ENCODE measurements at regions not wholly inside any gene's neighbourhood (a gene's known extent, or its start where the extent isn't known, plus 50 kb on each side); places are given as distances from the start of the nearest gene placed in this dataset.
A peak's percentile ranks its signal among the peaks of the same experiment; 100 is the strongest.

GRCh38 chr13:111429064-111429558 lies 108.7 kb downstream of the TEX29 start:
- DNase-seq: no peak
- H3K36me3 ChIP-seq: no peaks in the 10 kb centered on the region
- intact Hi-C loops (cut with micrococcal nuclease): no loop called here
- peak; percentile 67 for TF ChIP-seq CTCF (IDR thresholded peaks at IDR 0.05; ENCODE audit: borderline replicate concordance)
- no peaks in the 10 kb centered on the region for H3K4me1 ChIP-seq
- H3K27me3 ChIP-seq (ENCODE audit: low read depth): peaks cover 70% of the 10 kb centered on the region
- no peaks in the 10 kb centered on the region for H3K9me3 ChIP-seq (replicated peaks)
- H3K4me3 ChIP-seq: peak overlapping the region; percentile 28
- H3K27ac ChIP-seq (replicated peaks): no peak overlapping the region

GRCh38 chr13:111431206-111431605 lies 110.8 kb downstream of the TEX29 start:
- no peak for TF ChIP-seq CTCF (IDR thresholded peaks at IDR 0.05; ENCODE audit: borderline replicate concordance)
- H3K36me3 ChIP-seq: no peaks in the 10 kb centered on the region
- peaks cover 65% of the 10 kb centered on the region for H3K27me3 ChIP-seq (ENCODE audit: low read depth)
- no peak overlapping the region for H3K27ac ChIP-seq (replicated peaks)
- intact Hi-C loops (cut with micrococcal nuclease): no loop called here
- H3K9me3 ChIP-seq (replicated peaks): no peaks in the 10 kb centered on the region
- H3K4me3 ChIP-seq: no peak overlapping the region
- H3K4me1 ChIP-seq: no peaks in the 10 kb centered on the region
- no peak for DNase-seq

GRCh38 chr13:111434578-111435159 lies 114.2 kb downstream of the TEX29 start:
- Histone ChIP-seq H3K4me1 (no peaks in the 10 kb centered on the region), H3K27ac (replicated peaks) (no peak overlapping the region), H3K9me3 (replicated peaks) (no peaks in the 10 kb centered on the region), H3K27me3 (ENCODE audit: low read depth) (peaks cover 57% of the 10 kb centered on the region), H3K4me3 (no peak overlapping the region), H3K36me3 (no peaks in the 10 kb centered on the region)
- no peak for TF ChIP-seq CTCF (IDR thresholded peaks at IDR 0.05; ENCODE audit: borderline replicate concordance)
- intact Hi-C loops (cut with micrococcal nuclease): no loop called here
- DNase-seq: no peak

- no peak for DNase-seq
- TF ChIP-seq CTCF (IDR thresholded peaks at IDR 0.05; ENCODE audit: borderline replicate concordance): no peak
- H3K36me3 ChIP-seq: no peaks in the 10 kb centered on the region
- no peak overlapping the region for H3K27ac ChIP-seq (replicated peaks)
- no peak overlapping the region for H3K4me3 ChIP-seq
- H3K4me1 ChIP-seq: no peaks in the 10 kb centered on the region
- intact Hi-C loops (cut with micrococcal nuclease): no loop called here
- no peaks in the 10 kb centered on the region for H3K9me3 ChIP-seq (replicated peaks)
- peaks cover 43% of the 10 kb centered on the region for H3K27me3 ChIP-seq (ENCODE audit: low read depth)
These were observed 116.0 kb downstream of the TEX29 start for GRCh38 chr13:111436446-111436845.

GRCh38 chr13:111437417-111437816 lies 117.0 kb downstream of the TEX29 start:
- no peak for TF ChIP-seq CTCF (IDR thresholded peaks at IDR 0.05; ENCODE audit: borderline replicate concordance)
- Histone ChIP-seq H3K36me3 (no peaks in the 10 kb centered on the region), H3K9me3 (replicated peaks) (peaks cover 6% of the 10 kb centered on the region), H3K4me3 (no peak overlapping the region), H3K4me1 (no peaks in the 10 kb centered on the region), H3K27ac (replicated peaks) (no peak overlapping the region), H3K27me3 (ENCODE audit: low read depth) (peaks cover 42% of the 10 kb centered on the region)
- intact Hi-C loops (cut with micrococcal nuclease): no loop called here
- no peak for DNase-seq
